SK-N-SH (cell line): ENCODE measurements at regions not wholly inside any gene's neighbourhood (a gene's known extent, or its start where the extent isn't known, plus 50 kb on each side); places are given as distances from the start of the nearest gene placed in this dataset.

Experiments
- CTCF ChIA-PET: fragments of 300-600, 350-600 bp; formaldehyde crosslinking; extraction: SDS; loops from one replicate; lab custom pipeline; 2021; lab: Yijun Ruan, JAX
- POLR2A ChIA-PET: fragments of 350-600 bp; sonication (Branson Sonifier 250); formaldehyde crosslinking; extraction: SDS; loops from one replicate; lab custom pipeline; 2020; ENCODE audit warnings: antibody characterized with exemption, inconsistent platforms; lab: Yijun Ruan, JAX
- DNase-seq: peaks from one replicate; pipeline ENCODE4 v3.0.0; 2012
- H2AFZ ChIP-seq: fragments of 200-600 bp; sonication (generic); 2 replicates; pipeline ENCODE4 v1.8.1; 2016; ENCODE audit warnings: antibody characterized with exemption, mild to moderate bottlenecking, low read depth
- H3F3A ChIP-seq: fragments of 200-600 bp; sonication (generic); replicated peaks from 2 replicates; pipeline ENCODE3; 2016; ENCODE audit warnings: antibody characterized with exemption, mild to moderate bottlenecking; ENCODE audit not compliant: insufficient read depth
- H3K27ac ChIP-seq, 2 experiments: fragments of 200-500 bp in 1 of 2; fragments of 200-600 bp in 1 of 2; sonication (Bioruptor generic) in 1 of 2; sonication (generic), shearing (Covaris generic) in 1 of 2; 2 replicates each; pipeline versions ENCODE4 v1.5.1 to v1.6.1; 2014 to 2016; ENCODE audit warnings: low read depth in 2 of 2, inconsistent platforms in 1 of 2, low read length in 1 of 2, mild to moderate bottlenecking in 1 of 2, mixed read lengths in 1 of 2
- H3K27me3 ChIP-seq: fragments of 200-600 bp; sonication (generic), shearing (Covaris generic); 2 replicates; pipeline ENCODE4 v1.6.1; 2016; ENCODE audit warnings: mixed run types; ENCODE audit not compliant: insufficient read depth
- H3K36me3 ChIP-seq, 2 experiments: fragments of 200-500 bp in 1 of 2; fragments of 200-600 bp in 1 of 2; sonication (Bioruptor generic) in 1 of 2; sonication (generic) in 1 of 2; replicated peaks in 1 of 2; 2 replicates each; pipeline versions ENCODE3 to v1.5.1; 2014 to 2016; ENCODE audit warnings: low read length in 1 of 2, mild to moderate bottlenecking in 1 of 2; ENCODE audit not compliant: insufficient read depth in 2 of 2, control insufficient read depth in 1 of 2
- H3K4me1 ChIP-seq, 2 experiments: fragments of 200-500 bp in 1 of 2; fragments of 200-600 bp in 1 of 2; sonication (Bioruptor generic) in 1 of 2; sonication (generic), shearing (Covaris generic) in 1 of 2; 2 replicates each; pipeline versions ENCODE4 v1.5.1 to v1.6.1; 2014 to 2016; ENCODE audit warnings: low read depth in 1 of 2, low read length in 1 of 2, mixed run types in 1 of 2; ENCODE audit not compliant: insufficient read depth in 2 of 2, control insufficient read depth in 1 of 2
- H3K4me2 ChIP-seq: fragments of 200-600 bp; sonication (generic), shearing (Covaris generic); 2 replicates; pipeline ENCODE4 v1.6.1; 2017; ENCODE audit warnings: mixed run types
- H3K4me3 ChIP-seq, 2 experiments: fragments of 200-500 bp in 1 of 2; fragments of 200-600 bp in 1 of 2; sonication (Bioruptor generic) in 1 of 2; sonication (generic), shearing (Covaris generic) in 1 of 2; 2 replicates each; pipeline versions ENCODE4 v1.5.1 to v1.8.1; 2014 to 2016; ENCODE audit warnings: low read depth in 2 of 2, inconsistent platforms in 1 of 2, low read length in 1 of 2, mild to moderate bottlenecking in 1 of 2, mixed read lengths in 1 of 2, moderate library complexity in 1 of 2
- H3K79me2 ChIP-seq: fragments of 200-600 bp; sonication (generic); 2 replicates; pipeline ENCODE4 v1.8.1; 2017; ENCODE audit warnings: mild to moderate bottlenecking; ENCODE audit not compliant: insufficient read depth
- H3K9ac ChIP-seq: fragments of 200-600 bp; sonication (generic); 2 replicates; pipeline ENCODE4 v1.6.1; 2017; ENCODE audit warnings: mixed run types
- H3K9me2 ChIP-seq: fragments of 200-600 bp; sonication (generic); 2 replicates; pipeline ENCODE4 v1.6.1; 2017; ENCODE audit warnings: mixed run types
- H3K9me3 ChIP-seq: fragments of 200-600 bp; sonication (generic); 2 replicates; pipeline ENCODE4 v1.6.1; 2017; ENCODE audit warnings: mixed run types, mild to moderate bottlenecking, moderate library complexity
- H4K20me1 ChIP-seq: fragments of 200-600 bp; sonication (generic); 2 replicates; pipeline ENCODE4 v1.6.1; 2017; ENCODE audit warnings: mild to moderate bottlenecking, mixed run types; ENCODE audit not compliant: insufficient read depth
- EP300 ChIP-seq, 2 experiments: IDR thresholded peaks; 2 replicates each; pipeline versions ENCODE4 v1.4.0 to v1.6.1; 2012; ENCODE audit warnings: borderline replicate concordance in 1 of 2, low read depth in 1 of 2, low read length in 1 of 2
- FOXJ3 ChIP-seq: sonication (generic); formaldehyde crosslinking; IDR thresholded peaks from 2 replicates; pipeline ENCODE4 v1.5.1; 2020; ENCODE audit warnings: mild to moderate bottlenecking, missing genetic modification reagents
- GABPA ChIP-seq: IDR thresholded peaks from 2 replicates; pipeline ENCODE4 v1.4.0; 2012; ENCODE audit warnings: low read depth, mild to moderate bottlenecking
- JUND ChIP-seq: IDR thresholded peaks from 2 replicates; pipeline ENCODE4 v1.4.0; 2012
- MEF2A ChIP-seq: IDR thresholded peaks from 2 replicates; pipeline ENCODE4 v1.4.0; 2012; ENCODE audit warnings: low read depth, borderline replicate concordance
- MXI1 ChIP-seq: IDR thresholded peaks from 2 replicates; pipeline ENCODE4 v1.6.1; 2012; ENCODE audit warnings: mild to moderate bottlenecking, low read depth, low read length, improper control_type of control experiment
- NRF1 ChIP-seq: IDR thresholded peaks from 2 replicates; pipeline ENCODE4 v1.6.1; 2012; ENCODE audit warnings: low read depth, mild to moderate bottlenecking, low read length
- RCOR1 ChIP-seq: fragments of 150-350 bp; IDR thresholded peaks from 2 replicates; pipeline ENCODE4 v1.6.1; 2017; ENCODE audit warnings: antibody characterized with exemption, low read length
- RFX5 ChIP-seq: IDR thresholded peaks from 2 replicates; pipeline ENCODE4 v1.6.1; 2012; ENCODE audit warnings: mild to moderate bottlenecking, improper control_type of control experiment, low read length
- SMC3 ChIP-seq: IDR thresholded peaks from 2 replicates; pipeline ENCODE4 v1.6.1; 2012; ENCODE audit warnings: low read depth, low read length, improper control_type of control experiment
- TCF12 ChIP-seq: IDR thresholded peaks from 2 replicates; pipeline ENCODE4 v1.4.0; 2012
- TEAD4 ChIP-seq: IDR thresholded peaks from 2 replicates; pipeline ENCODE4 v1.4.0; 2012; ENCODE audit warnings: mild to moderate bottlenecking, borderline replicate concordance; ENCODE audit not compliant: insufficient read depth
- WGBS: methylation state at CpG from one replicate; pipeline ENCODE4 v1.1.6; 2017; ENCODE audit warnings: low lambda C conversion rate; 5-methylcytosine and 5-hydroxymethylcytosine counted together
- TF ChIP-seq, protein P1 (sequence below): IDR thresholded peaks from 2 replicates; pipeline ENCODE4; 2012
- TF ChIP-seq, protein P2 (sequence below): IDR thresholded peaks from 2 replicates; pipeline ENCODE4 v1.6.1; 2012; ENCODE audit warnings: mild to moderate bottlenecking, low read depth, low read length, moderate library complexity

DNA sequence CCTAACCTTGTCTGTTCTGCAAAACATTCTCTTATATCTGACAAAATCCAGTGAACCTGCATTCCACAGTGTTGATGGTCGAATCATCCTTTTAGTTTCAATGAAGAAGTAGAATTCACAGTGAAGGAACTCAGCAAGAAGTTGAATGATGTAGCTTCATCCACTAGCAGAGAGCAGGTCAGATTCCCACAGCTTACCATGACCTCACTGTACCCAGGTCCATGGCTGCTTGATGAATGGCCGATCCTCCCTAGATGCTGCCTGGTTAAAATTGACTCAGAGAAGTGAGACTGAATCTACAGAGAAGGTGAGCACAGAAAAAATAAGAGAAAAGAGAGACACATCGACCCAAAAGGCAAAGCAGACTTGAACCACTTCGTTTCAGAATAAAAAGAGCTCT is 906.0 kb upstream of the CHAC2 start:
- no peaks in the 10 kb centered on the region for H3K9me2 ChIP-seq
- H3K79me2 ChIP-seq, result no peaks in the 10 kb centered on the region
- no peak overlapping the region for H3K27ac ChIP-seq
- no peaks in the 10 kb centered on the region for H4K20me1 ChIP-seq
- no peaks in the 10 kb centered on the region for H3K9me3 ChIP-seq
- DNase-seq, result no peak
- H3K27me3 ChIP-seq, result no peaks in the 10 kb centered on the region
- no peaks in the 10 kb centered on the region for H3K4me1 ChIP-seq
- H3F3A ChIP-seq, result no peaks in the 10 kb centered on the region
- H3K9ac ChIP-seq, result no peak overlapping the region
- TF ChIP-seq RFX5, result no peak
- TF ChIP-seq, protein P1, sequence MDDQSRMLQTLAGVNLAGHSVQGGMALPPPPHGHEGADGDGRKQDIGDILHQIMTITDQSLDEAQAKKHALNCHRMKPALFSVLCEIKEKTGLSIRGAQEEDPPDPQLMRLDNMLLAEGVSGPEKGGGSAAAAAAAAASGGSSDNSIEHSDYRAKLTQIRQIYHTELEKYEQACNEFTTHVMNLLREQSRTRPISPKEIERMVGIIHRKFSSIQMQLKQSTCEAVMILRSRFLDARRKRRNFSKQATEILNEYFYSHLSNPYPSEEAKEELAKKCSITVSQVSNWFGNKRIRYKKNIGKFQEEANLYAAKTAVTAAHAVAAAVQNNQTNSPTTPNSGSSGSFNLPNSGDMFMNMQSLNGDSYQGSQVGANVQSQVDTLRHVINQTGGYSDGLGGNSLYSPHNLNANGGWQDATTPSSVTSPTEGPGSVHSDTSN, result no peak
- TF ChIP-seq MEF2A, result no peak
- no peak for TF ChIP-seq GABPA
- TF ChIP-seq EP300 (IDR thresholded peaks at IDR 0.05; ENCODE audit: borderline replicate concordance in 1 of 2, low read depth in 1 of 2, low read length in 1 of 2), result no peak
- TF ChIP-seq TCF12, result no peak
- TF ChIP-seq TEAD4, result no peak
- TF ChIP-seq, protein P2, sequence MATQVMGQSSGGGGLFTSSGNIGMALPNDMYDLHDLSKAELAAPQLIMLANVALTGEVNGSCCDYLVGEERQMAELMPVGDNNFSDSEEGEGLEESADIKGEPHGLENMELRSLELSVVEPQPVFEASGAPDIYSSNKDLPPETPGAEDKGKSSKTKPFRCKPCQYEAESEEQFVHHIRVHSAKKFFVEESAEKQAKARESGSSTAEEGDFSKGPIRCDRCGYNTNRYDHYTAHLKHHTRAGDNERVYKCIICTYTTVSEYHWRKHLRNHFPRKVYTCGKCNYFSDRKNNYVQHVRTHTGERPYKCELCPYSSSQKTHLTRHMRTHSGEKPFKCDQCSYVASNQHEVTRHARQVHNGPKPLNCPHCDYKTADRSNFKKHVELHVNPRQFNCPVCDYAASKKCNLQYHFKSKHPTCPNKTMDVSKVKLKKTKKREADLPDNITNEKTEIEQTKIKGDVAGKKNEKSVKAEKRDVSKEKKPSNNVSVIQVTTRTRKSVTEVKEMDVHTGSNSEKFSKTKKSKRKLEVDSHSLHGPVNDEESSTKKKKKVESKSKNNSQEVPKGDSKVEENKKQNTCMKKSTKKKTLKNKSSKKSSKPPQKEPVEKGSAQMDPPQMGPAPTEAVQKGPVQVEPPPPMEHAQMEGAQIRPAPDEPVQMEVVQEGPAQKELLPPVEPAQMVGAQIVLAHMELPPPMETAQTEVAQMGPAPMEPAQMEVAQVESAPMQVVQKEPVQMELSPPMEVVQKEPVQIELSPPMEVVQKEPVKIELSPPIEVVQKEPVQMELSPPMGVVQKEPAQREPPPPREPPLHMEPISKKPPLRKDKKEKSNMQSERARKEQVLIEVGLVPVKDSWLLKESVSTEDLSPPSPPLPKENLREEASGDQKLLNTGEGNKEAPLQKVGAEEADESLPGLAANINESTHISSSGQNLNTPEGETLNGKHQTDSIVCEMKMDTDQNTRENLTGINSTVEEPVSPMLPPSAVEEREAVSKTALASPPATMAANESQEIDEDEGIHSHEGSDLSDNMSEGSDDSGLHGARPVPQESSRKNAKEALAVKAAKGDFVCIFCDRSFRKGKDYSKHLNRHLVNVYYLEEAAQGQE, result no peak
- no peak for TF ChIP-seq SMC3
- no peak for TF ChIP-seq NRF1
- no peak for TF ChIP-seq MXI1
- no peak for TF ChIP-seq RCOR1
- no peak for TF ChIP-seq JUND
- 5% methylated on average over 4 of the region's 4 CpGs for WGBS
- no peaks in the 10 kb centered on the region for H3K36me3 ChIP-seq
- no peak overlapping the region for H3K4me3 ChIP-seq
- no peak overlapping the region for H3K4me2 ChIP-seq
- ChIA-PET CTCF (no interaction called here), POLR2A (no interaction called here)
- H2AFZ ChIP-seq, result no peak overlapping the region

DNA sequence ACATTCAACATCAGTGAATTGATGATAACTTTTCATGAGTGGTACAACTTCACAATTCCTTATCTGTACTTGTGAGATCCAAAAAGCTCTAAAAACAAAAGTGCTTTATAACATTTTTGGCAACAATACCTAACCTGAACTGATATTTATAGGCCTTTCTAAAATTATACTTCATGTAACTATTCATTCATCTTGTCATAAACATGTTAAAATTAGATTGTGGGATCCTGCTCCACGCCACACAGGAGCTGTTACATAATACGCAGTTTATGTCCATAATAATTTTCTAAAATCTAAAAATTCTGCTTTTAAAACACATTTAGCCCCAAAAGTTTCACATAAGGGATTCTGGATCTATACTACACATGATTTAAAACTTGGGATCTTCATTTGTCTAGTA is 908.5 kb upstream of the CHAC2 start:
- Histone ChIP-seq H3K27me3 (no peaks in the 10 kb centered on the region), H3K4me2 (no peak overlapping the region), H3K27ac (no peak overlapping the region), H3F3A (no peaks in the 10 kb centered on the region), H2AFZ (no peak overlapping the region), H3K9ac (no peak overlapping the region), H3K4me1 (no peaks in the 10 kb centered on the region), H3K79me2 (no peaks in the 10 kb centered on the region), H3K9me3 (no peaks in the 10 kb centered on the region), H4K20me1 (no peaks in the 10 kb centered on the region), H3K4me3 (no peak overlapping the region), H3K36me3 (no peaks in the 10 kb centered on the region), H3K9me2 (no peaks in the 10 kb centered on the region)
- no peak for TF ChIP-seq FOXJ3 (CRISPR knock-in tag)
- TF ChIP-seq NRF1, result no peak
- TF ChIP-seq RFX5, result no peak
- TF ChIP-seq SMC3, result no peak
- 9% methylated on average over 2 of the region's 2 CpGs for WGBS
- POLR2A ChIA-PET, result no interaction called here
- no peak for DNase-seq
- CTCF ChIA-PET, result no interaction called here
